Neural cell (in vitro differentiated cells): ENCODE measurements at regions not wholly inside any gene's neighbourhood (a gene's known extent, or its start where the extent isn't known, plus 50 kb on each side); places are given as distances from the start of the nearest gene placed in this dataset.

ENCODE experiments used
- H2AFZ ChIP-seq: fragments of 200-600, 300-800 bp; sonication (generic), shearing (Covaris generic); 2 replicates; pipeline ENCODE4 v1.6.0; 2014; ENCODE audit warnings: low read depth, mild to moderate bottlenecking, antibody characterized with exemption, low read length, moderate library complexity
- H3F3A ChIP-seq: fragments of 200-600 bp; shearing (Covaris generic); 2 replicates; pipeline ENCODE4 v1.6.1; 2016; ENCODE audit warnings: mild to moderate bottlenecking, moderate library complexity, mixed read lengths, antibody characterized with exemption, low read length; ENCODE audit not compliant: insufficient read depth, poor library complexity, severe bottlenecking
- H3K27ac ChIP-seq: fragments of 200-600, 300-800 bp; sonication (generic), shearing (Covaris generic); 2 replicates; pipeline ENCODE4 v1.5.1; 2014; ENCODE audit warnings: mild to moderate bottlenecking, low read length, moderate library complexity
- H3K27me3 ChIP-seq: fragments of 300-800, 200-600 bp; sonication (generic), shearing (Covaris generic); 2 replicates; pipeline ENCODE4 v1.6.0; 2014; ENCODE audit warnings: mild to moderate bottlenecking, low read depth, low read length, moderate library complexity; ENCODE audit not compliant: insufficient read depth
- H3K36me3 ChIP-seq: fragments of 300-800, 200-600 bp; sonication (generic), shearing (Covaris generic); 2 replicates; pipeline ENCODE4 v1.5.1; 2014; ENCODE audit warnings: mild to moderate bottlenecking, antibody characterized with exemption, low read length, moderate library complexity; ENCODE audit not compliant: insufficient read depth
- H3K4me2 ChIP-seq: fragments of 300-800, 200-600 bp; sonication (generic), shearing (Covaris generic); 2 replicates; pipeline ENCODE4 v1.6.0; 2014; ENCODE audit warnings: mild to moderate bottlenecking, low read length
- H3K4me3 ChIP-seq: fragments of 300-800, 200-600 bp; sonication (generic), shearing (Covaris generic); 2 replicates; pipeline ENCODE4 v1.5.1; 2014; ENCODE audit warnings: mild to moderate bottlenecking, low read length, moderate library complexity
- H3K79me2 ChIP-seq: fragments of 200-600 bp; shearing (Covaris generic); replicated peaks from 2 replicates; pipeline ENCODE4 v1.6.0; 2014; ENCODE audit warnings: mild to moderate bottlenecking, low read length, moderate library complexity; ENCODE audit not compliant: insufficient read depth
- H3K9ac ChIP-seq: fragments of 300-800, 200-600 bp; sonication (generic), shearing (Covaris generic); 2 replicates; pipeline ENCODE4 v1.6.1; 2016; ENCODE audit warnings: mild to moderate bottlenecking, low read length, mixed read lengths
- H3K9me2 ChIP-seq: fragments of 200-600 bp; shearing (Covaris generic); 2 replicates; pipeline ENCODE4 v1.6.1; 2016; ENCODE audit warnings: mild to moderate bottlenecking, low read length, mixed read lengths; ENCODE audit not compliant: insufficient read depth
- H3K9me3 ChIP-seq: fragments of 200-600, 300-800 bp; sonication (generic), shearing (Covaris generic); 2 replicates; pipeline ENCODE4 v1.6.1; 2016; ENCODE audit warnings: mild to moderate bottlenecking, mixed run types, low read length, moderate library complexity, mixed read lengths
- H4K20me1 ChIP-seq: fragments of 200-600 bp; shearing (Covaris generic); 2 replicates; pipeline ENCODE4 v1.6.1; 2016; ENCODE audit warnings: mild to moderate bottlenecking, mixed run types; ENCODE audit not compliant: insufficient read depth
- EP300 ChIP-seq: fragments of 450-650 bp; conservative IDR thresholded peaks from 2 replicates; pipeline ENCODE4 v1.6.1; 2014; ENCODE audit warnings: antibody characterized with exemption, mild to moderate bottlenecking, moderate library complexity; ENCODE audit not compliant: poor library complexity, severe bottlenecking
- EZH2 ChIP-seq: fragments of 200-600, 300-800 bp; shearing (Covaris generic), sonication (generic); IDR thresholded peaks from 2 replicates; pipeline ENCODE4 v1.6.1; 2014; ENCODE audit warnings: antibody characterized with exemption, low read length, borderline replicate concordance, mild to moderate bottlenecking; ENCODE audit not compliant: insufficient read depth, poor library complexity, severe bottlenecking
- MXI1 ChIP-seq: fragments of 450-650 bp; conservative IDR thresholded peaks from 2 replicates; pipeline ENCODE4 v1.6.1; 2014; ENCODE audit warnings: antibody characterized with exemption, mild to moderate bottlenecking; ENCODE audit not compliant: poor library complexity, severe bottlenecking
- POLR2AphosphoS5 ChIP-seq: IDR thresholded peaks from 2 replicates; pipeline ENCODE4 v1.6.1; 2012
- RAD21 ChIP-seq: fragments of 450-650 bp; conservative IDR thresholded peaks from 2 replicates; pipeline ENCODE4 v1.6.1; 2014; ENCODE audit warnings: antibody characterized with exemption, mild to moderate bottlenecking, moderate library complexity
- SMC3 ChIP-seq: fragments of 450-650 bp; conservative IDR thresholded peaks from 2 replicates; pipeline ENCODE4 v1.6.1; 2014; ENCODE audit warnings: antibody characterized with exemption, mild to moderate bottlenecking, moderate library complexity; ENCODE audit not compliant: poor library complexity
- TAF1 ChIP-seq: IDR thresholded peaks from 2 replicates; pipeline ENCODE4 v1.6.1; 2012; ENCODE audit warnings: low read depth
- TF ChIP-seq, protein P1 (sequence below): IDR thresholded peaks from 2 replicates; pipeline ENCODE4 v1.6.1; 2012; ENCODE audit warnings: borderline replicate concordance
- TF ChIP-seq, protein P2 (sequence below): fragments of 450-650 bp; IDR thresholded peaks from 2 replicates; pipeline ENCODE4 v1.5.1; 2014; ENCODE audit warnings: antibody characterized with exemption, mild to moderate bottlenecking, moderate library complexity; ENCODE audit not compliant: poor library complexity, severe bottlenecking

DNA sequence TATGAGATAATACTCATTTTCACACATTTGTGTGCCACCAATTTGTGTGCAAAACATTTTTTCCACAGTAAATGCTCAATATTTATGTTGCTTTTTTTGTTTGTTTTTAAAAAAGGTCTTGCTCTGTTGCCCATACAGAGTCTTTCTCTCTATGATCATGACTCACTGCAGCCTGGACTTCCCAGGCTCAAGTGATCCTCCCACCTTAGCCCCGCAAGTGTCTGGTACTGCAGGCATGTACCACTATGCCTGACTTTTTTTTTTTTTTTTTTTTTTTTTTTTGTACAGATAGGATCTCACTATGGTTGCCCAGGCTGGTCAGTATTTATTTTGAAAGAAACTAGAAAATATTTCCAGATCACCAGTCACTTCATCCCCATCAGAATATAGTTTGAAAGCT is 297.8 kb upstream of the GYPC start:
- Histone ChIP-seq H2AFZ (no peak overlapping the region), H3K9me3 (no peaks in the 10 kb centered on the region), H3K4me3 (no peak overlapping the region), H3F3A (no peaks in the 10 kb centered on the region), H3K9ac (no peak overlapping the region), H4K20me1 (no peaks in the 10 kb centered on the region), H3K27me3 (no peaks in the 10 kb centered on the region), H3K36me3 (no peaks in the 10 kb centered on the region), H3K9me2 (no peaks in the 10 kb centered on the region), H3K27ac (no peak overlapping the region), H3K79me2 (no peaks in the 10 kb centered on the region), H3K4me2 (no peak overlapping the region)
- TF ChIP-seq SMC3 (no peak), TAF1 (no peak), EP300 (no peak), EZH2 (no peak), RAD21 (no peak), POLR2AphosphoS5 (no peak), MXI1 (no peak)
- TF ChIP-seq, protein P1, sequence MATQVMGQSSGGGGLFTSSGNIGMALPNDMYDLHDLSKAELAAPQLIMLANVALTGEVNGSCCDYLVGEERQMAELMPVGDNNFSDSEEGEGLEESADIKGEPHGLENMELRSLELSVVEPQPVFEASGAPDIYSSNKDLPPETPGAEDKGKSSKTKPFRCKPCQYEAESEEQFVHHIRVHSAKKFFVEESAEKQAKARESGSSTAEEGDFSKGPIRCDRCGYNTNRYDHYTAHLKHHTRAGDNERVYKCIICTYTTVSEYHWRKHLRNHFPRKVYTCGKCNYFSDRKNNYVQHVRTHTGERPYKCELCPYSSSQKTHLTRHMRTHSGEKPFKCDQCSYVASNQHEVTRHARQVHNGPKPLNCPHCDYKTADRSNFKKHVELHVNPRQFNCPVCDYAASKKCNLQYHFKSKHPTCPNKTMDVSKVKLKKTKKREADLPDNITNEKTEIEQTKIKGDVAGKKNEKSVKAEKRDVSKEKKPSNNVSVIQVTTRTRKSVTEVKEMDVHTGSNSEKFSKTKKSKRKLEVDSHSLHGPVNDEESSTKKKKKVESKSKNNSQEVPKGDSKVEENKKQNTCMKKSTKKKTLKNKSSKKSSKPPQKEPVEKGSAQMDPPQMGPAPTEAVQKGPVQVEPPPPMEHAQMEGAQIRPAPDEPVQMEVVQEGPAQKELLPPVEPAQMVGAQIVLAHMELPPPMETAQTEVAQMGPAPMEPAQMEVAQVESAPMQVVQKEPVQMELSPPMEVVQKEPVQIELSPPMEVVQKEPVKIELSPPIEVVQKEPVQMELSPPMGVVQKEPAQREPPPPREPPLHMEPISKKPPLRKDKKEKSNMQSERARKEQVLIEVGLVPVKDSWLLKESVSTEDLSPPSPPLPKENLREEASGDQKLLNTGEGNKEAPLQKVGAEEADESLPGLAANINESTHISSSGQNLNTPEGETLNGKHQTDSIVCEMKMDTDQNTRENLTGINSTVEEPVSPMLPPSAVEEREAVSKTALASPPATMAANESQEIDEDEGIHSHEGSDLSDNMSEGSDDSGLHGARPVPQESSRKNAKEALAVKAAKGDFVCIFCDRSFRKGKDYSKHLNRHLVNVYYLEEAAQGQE: no peak
- TF ChIP-seq, protein P2, sequence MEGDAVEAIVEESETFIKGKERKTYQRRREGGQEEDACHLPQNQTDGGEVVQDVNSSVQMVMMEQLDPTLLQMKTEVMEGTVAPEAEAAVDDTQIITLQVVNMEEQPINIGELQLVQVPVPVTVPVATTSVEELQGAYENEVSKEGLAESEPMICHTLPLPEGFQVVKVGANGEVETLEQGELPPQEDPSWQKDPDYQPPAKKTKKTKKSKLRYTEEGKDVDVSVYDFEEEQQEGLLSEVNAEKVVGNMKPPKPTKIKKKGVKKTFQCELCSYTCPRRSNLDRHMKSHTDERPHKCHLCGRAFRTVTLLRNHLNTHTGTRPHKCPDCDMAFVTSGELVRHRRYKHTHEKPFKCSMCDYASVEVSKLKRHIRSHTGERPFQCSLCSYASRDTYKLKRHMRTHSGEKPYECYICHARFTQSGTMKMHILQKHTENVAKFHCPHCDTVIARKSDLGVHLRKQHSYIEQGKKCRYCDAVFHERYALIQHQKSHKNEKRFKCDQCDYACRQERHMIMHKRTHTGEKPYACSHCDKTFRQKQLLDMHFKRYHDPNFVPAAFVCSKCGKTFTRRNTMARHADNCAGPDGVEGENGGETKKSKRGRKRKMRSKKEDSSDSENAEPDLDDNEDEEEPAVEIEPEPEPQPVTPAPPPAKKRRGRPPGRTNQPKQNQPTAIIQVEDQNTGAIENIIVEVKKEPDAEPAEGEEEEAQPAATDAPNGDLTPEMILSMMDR: no peak

DNA sequence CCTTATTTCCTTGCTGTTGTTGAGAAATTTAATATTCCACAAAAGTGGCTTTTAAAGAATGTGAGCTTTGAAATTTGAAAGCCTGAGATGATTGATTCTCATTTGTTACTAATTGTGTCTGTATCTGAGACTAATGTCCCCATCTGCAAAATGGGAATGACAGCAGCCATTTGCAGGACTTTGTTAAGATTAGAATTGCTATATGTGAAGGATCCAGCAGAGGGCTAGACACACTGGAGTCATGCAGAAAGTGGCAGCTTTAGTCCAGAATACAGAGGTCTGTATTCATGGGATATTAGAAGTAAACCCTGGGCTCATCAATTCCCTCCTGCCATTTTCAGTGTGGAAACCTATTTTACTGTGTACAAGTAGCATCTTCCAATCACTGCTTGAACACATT is 296.5 kb upstream of the GYPC start:
- H3K27ac ChIP-seq: no peak overlapping the region
- H3F3A ChIP-seq: no peaks in the 10 kb centered on the region
- H3K4me2 ChIP-seq: no peak overlapping the region
- H3K79me2 ChIP-seq: no peaks in the 10 kb centered on the region
- H3K27me3 ChIP-seq: no peaks in the 10 kb centered on the region
- H3K9me2 ChIP-seq: no peaks in the 10 kb centered on the region
- no peak overlapping the region for H3K9ac ChIP-seq
- TF ChIP-seq EP300 (no peak), SMC3 (no peak), EZH2 (no peak), RAD21 (no peak), POLR2AphosphoS5 (no peak), MXI1 (no peak), TAF1 (no peak)
- TF ChIP-seq, protein P1: no peak
- TF ChIP-seq, protein P2: no peak
- H3K4me3 ChIP-seq: no peak overlapping the region
- no peaks in the 10 kb centered on the region for H3K36me3 ChIP-seq
- no peaks in the 10 kb centered on the region for H4K20me1 ChIP-seq
- H2AFZ ChIP-seq: no peak overlapping the region
- no peaks in the 10 kb centered on the region for H3K9me3 ChIP-seq
